AG04450 (cell line): ENCODE measurements at regions not wholly inside any gene's neighbourhood (a gene's known extent, or its start where the extent isn't known, plus 50 kb on each side); places are given as distances from the start of the nearest gene placed in this dataset.

Experiments used
- CTCF ChIA-PET: fragments of 300-600, 350-600 bp; formaldehyde crosslinking; extraction: SDS; loops from one replicate; lab custom pipeline; 2022; ENCODE audit warnings: antibody characterized with exemption, inconsistent platforms; lab: Charles Lee
- POLR2A ChIA-PET: fragments of 350-600 bp; formaldehyde crosslinking; extraction: SDS; loops from one replicate; lab custom pipeline; 2021; ENCODE audit warnings: antibody characterized with exemption, inconsistent platforms; lab: Yijun Ruan, JAX
- DNase-seq: peaks from one replicate; pipeline ENCODE4 v3.0.0-alpha.2; 2011; ENCODE audit warnings: low read depth, low spot score
- H3K27ac ChIP-seq: one replicate; pipeline ENCODE4 v1.5.1; 2012; ENCODE audit warnings: low read depth, low read length, control low read depth
- H3K27me3 ChIP-seq: one replicate; pipeline ENCODE4 v1.6.0; 2012; ENCODE audit warnings: low read length; ENCODE audit not compliant: control insufficient read depth, insufficient read depth
- H3K4me3 ChIP-seq: 2 replicates; pipeline ENCODE4 v1.5.1; 2011; ENCODE audit warnings: mild to moderate bottlenecking, low read depth, low read length, control low read depth
- H3K9me3 ChIP-seq: 2 replicates; pipeline ENCODE4 v1.5.1; 2012; ENCODE audit warnings: low read length; ENCODE audit not compliant: control insufficient read depth, insufficient read depth
- TF ChIP-seq, protein P1 (sequence below): IDR thresholded peaks from 2 replicates; pipeline ENCODE4 v1.5.1; 2011; ENCODE audit warnings: low read depth, low read length, control low read depth, inconsistent platforms

DNA sequence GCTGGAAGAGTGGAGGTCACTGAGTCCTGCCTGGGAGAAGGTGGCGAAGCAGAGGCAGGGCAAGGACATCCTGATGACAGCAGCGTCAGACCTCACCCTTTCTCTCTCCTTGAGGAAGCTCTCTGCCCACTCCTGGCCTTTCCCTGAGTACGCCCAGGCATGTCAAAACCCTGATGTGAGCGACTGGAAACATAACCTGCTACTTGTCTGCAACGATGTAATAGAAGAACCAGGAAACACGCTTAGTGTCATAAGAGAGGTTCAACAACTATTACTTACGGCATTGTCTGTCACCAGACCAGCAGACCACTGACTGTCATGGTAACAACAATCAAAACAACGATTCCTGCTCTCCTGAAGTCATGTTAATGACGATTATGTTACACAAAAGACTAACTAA is 152.4 kb downstream of the ACTL7B start:
- no peaks in the 10 kb centered on the region for H3K27me3 ChIP-seq
- ChIA-PET CTCF (no interaction called here), POLR2A (no interaction called here)
- H3K27ac ChIP-seq, result no peak overlapping the region
- H3K9me3 ChIP-seq, result no peaks in the 10 kb centered on the region
- no peak for DNase-seq
- TF ChIP-seq, protein P1, sequence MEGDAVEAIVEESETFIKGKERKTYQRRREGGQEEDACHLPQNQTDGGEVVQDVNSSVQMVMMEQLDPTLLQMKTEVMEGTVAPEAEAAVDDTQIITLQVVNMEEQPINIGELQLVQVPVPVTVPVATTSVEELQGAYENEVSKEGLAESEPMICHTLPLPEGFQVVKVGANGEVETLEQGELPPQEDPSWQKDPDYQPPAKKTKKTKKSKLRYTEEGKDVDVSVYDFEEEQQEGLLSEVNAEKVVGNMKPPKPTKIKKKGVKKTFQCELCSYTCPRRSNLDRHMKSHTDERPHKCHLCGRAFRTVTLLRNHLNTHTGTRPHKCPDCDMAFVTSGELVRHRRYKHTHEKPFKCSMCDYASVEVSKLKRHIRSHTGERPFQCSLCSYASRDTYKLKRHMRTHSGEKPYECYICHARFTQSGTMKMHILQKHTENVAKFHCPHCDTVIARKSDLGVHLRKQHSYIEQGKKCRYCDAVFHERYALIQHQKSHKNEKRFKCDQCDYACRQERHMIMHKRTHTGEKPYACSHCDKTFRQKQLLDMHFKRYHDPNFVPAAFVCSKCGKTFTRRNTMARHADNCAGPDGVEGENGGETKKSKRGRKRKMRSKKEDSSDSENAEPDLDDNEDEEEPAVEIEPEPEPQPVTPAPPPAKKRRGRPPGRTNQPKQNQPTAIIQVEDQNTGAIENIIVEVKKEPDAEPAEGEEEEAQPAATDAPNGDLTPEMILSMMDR, result no peak
- H3K4me3 ChIP-seq, result no peak overlapping the region

DNA sequence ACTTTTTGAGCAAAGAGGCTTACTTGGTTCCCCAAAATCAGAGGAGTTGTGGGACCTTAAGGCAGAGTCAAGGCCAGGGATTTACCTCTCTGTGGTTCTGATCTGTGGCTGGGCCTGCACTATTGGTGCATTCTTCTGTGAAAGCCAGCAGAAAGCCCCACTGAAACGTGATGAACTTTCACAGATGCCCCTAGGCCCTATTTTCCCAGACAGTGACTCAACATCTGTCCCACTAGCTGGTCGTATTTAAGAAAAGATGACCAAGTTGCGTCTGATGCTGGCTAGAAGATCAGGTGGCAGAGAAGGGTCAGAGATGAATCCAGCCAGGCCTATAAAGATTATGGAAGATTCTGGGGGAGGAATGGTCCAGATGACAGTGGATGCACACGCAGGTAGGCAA is 153.1 kb downstream of the ACTL7B start:
- TF ChIP-seq, protein P1, result no peak

DNA sequence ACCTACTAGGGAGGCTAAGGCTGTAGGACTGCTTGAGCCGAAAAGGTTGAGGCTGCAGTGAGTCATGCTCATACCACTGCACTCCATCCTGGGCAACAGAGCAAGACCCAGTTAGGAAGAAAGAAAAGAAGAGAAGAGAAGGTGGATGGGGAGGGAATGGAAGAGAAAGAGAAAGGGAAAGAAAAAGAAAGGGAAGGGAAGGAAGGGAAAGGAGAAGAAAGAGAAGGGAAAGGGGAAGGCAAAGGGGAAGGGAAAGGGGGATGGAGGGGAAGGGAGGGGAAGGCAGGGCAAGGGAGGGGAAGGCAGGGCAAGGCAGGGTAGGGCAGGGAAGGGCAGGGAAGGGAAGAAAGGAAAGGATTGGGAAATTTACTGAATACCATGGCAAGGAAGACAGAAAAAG is 157.0 kb downstream of the ACTL7B start:
- H3K4me3 ChIP-seq, result no peak overlapping the region
- CTCF ChIA-PET, result no interaction called here
- DNase-seq, result no peak
- no peaks in the 10 kb centered on the region for H3K9me3 ChIP-seq
- POLR2A ChIA-PET, result no interaction called here
- H3K27ac ChIP-seq, result no peak overlapping the region
- TF ChIP-seq, protein P1, result no peak
- H3K27me3 ChIP-seq, result no peaks in the 10 kb centered on the region

More for the DNA sequence above, 153.1 kb downstream of the ACTL7B start:
- ChIA-PET POLR2A (no interaction called here), CTCF (no interaction called here)
- Histone ChIP-seq H3K4me3 (no peak overlapping the region), H3K27me3 (no peaks in the 10 kb centered on the region), H3K9me3 (no peaks in the 10 kb centered on the region), H3K27ac (no peak overlapping the region)
- DNase-seq, result no peak

DNA sequence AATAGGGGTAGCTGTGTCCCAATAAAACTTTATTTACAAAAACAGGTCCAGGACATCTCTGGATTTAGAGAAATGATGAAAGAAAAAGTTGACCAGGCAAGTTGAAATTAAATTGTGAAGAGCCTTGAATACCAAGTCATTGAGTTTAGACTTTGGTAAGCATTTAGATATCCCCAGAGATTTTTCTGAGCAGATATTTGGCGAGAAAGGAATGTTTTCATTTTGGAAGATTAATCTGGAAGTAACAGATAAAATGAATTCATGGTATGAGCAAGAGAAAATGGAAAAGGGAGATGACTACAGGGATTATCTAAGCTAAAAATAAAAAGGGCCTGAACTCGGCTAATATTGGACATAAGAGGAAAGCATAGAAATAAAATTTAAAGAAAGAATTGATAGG is 157.6 kb downstream of the ACTL7B start:
- Histone ChIP-seq H3K27ac (no peak overlapping the region), H3K4me3 (no peak overlapping the region), H3K9me3 (no peaks in the 10 kb centered on the region), H3K27me3 (no peaks in the 10 kb centered on the region)
- ChIA-PET CTCF (no interaction called here), POLR2A (no interaction called here)
- TF ChIP-seq, protein P1, result no peak
- DNase-seq, result no peak

DNA sequence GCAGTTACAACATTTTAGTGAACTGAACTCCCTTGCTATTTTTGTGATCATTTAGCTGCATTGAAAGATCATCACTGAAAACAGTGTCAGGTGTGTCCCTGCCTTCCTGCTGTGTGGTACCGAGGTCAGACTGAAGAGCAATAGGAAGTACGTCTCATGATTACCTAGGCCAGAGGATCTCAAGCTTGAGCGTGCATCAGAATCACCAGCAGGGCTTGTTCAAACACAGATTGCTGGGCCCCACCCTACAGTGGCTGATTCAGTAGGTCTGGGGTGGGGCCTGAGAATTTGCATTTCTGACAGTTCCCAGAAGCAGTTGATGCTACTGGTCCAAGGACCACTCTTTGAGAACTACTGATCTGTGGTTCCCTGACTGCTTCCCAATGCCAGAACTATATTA is 159.6 kb downstream of the ACTL7B start:
- Histone ChIP-seq H3K9me3 (no peaks in the 10 kb centered on the region), H3K27me3 (no peaks in the 10 kb centered on the region), H3K27ac (no peak overlapping the region), H3K4me3 (no peak overlapping the region)
- TF ChIP-seq, protein P1, result no peak
- ChIA-PET CTCF (no interaction called here), POLR2A (no interaction called here)
- DNase-seq, result no peak
